Osteoblast (primary cell): ENCODE measurements at regions not wholly inside any gene's neighbourhood (a gene's known extent, or its start where the extent isn't known, plus 50 kb on each side); places are given as distances from the start of the nearest gene placed in this dataset.

Experiments
- DNase-seq: peaks from one replicate; pipeline ENCODE4 v3.0.0; 2011; ENCODE audit warnings: low spot score, mixed read lengths; ENCODE audit not compliant: insufficient read length; ENCODE audit errors: missing footprints
- H2AFZ ChIP-seq: 2 replicates; pipeline ENCODE4 v1.6.0; 2011; ENCODE audit warnings: mild to moderate bottlenecking, low read length
- H3K27ac ChIP-seq: 2 replicates; pipeline ENCODE4 v1.5.1; 2011; ENCODE audit warnings: mild to moderate bottlenecking, low read depth, low read length, moderate library complexity
- H3K27me3 ChIP-seq: 2 replicates; pipeline ENCODE4 v1.6.0; 2012; ENCODE audit warnings: mild to moderate bottlenecking, control low read depth, inconsistent platforms, low read length, moderate library complexity; ENCODE audit not compliant: insufficient read depth
- H3K36me3 ChIP-seq: 2 replicates; pipeline ENCODE4 v1.5.1; 2011; ENCODE audit warnings: mild to moderate bottlenecking, low read length, control low read depth, moderate library complexity; ENCODE audit not compliant: insufficient read depth
- H3K4me1 ChIP-seq: 2 replicates; pipeline ENCODE4 v1.5.1; 2011; ENCODE audit warnings: mild to moderate bottlenecking, low read length, control low read depth, moderate library complexity; ENCODE audit not compliant: insufficient read depth
- H3K4me2 ChIP-seq: 2 replicates; pipeline ENCODE4 v1.6.0; 2011; ENCODE audit warnings: mild to moderate bottlenecking, low read length; ENCODE audit not compliant: insufficient read depth
- H3K4me3 ChIP-seq: fragments of 200-600 bp; sonication (generic); 3 replicates; pipeline ENCODE4 v1.5.1; 2012; ENCODE audit warnings: mild to moderate bottlenecking, low read length, inconsistent platforms; ENCODE audit not compliant: insufficient read depth
- H3K79me2 ChIP-seq: 2 replicates; pipeline ENCODE4 v1.6.0; 2012; ENCODE audit warnings: mild to moderate bottlenecking, low read length, control low read depth, inconsistent platforms; ENCODE audit not compliant: insufficient read depth
- H3K9me3 ChIP-seq: 2 replicates; pipeline ENCODE4 v1.5.1; 2011; ENCODE audit warnings: low read depth, low read length, control low read depth
- H4K20me1 ChIP-seq: 2 replicates; pipeline ENCODE4 v1.6.0; 2012; ENCODE audit warnings: mild to moderate bottlenecking, low read length, control low read depth; ENCODE audit not compliant: insufficient read depth
- CTCF ChIP-seq: IDR thresholded peaks from 2 replicates; pipeline ENCODE4 v1.5.1; 2011; ENCODE audit warnings: mild to moderate bottlenecking, low read depth, low read length, moderate library complexity; ENCODE audit errors: extremely low read depth

- Histone ChIP-seq H3K4me3 (no peak overlapping the region), H3K36me3 (no peaks in the 10 kb centered on the region), H3K27me3 (no peaks in the 10 kb centered on the region), H3K79me2 (no peaks in the 10 kb centered on the region), H3K9me3 (no peaks in the 10 kb centered on the region), H3K27ac (no peak overlapping the region), H3K4me2 (no peak overlapping the region), H2AFZ (no peak overlapping the region), H4K20me1 (no peaks in the 10 kb centered on the region), H3K4me1 (peaks cover 16% of the 10 kb centered on the region)
- TF ChIP-seq CTCF: no peak
- no peak for DNase-seq
Measured at GRCh38 chr2:67802291-67802690, 260.5 kb downstream of the C1D start.

GRCh38 chr2:67802824-67803223 is 260.0 kb downstream of the C1D start:
- H2AFZ ChIP-seq: no peak overlapping the region
- H3K4me3 ChIP-seq: no peak overlapping the region
- H3K4me2 ChIP-seq: no peak overlapping the region
- no peaks in the 10 kb centered on the region for H3K79me2 ChIP-seq
- no peak overlapping the region for H3K27ac ChIP-seq
- no peak for TF ChIP-seq CTCF
- H3K9me3 ChIP-seq: no peaks in the 10 kb centered on the region
- no peak for DNase-seq
- H3K36me3 ChIP-seq: no peaks in the 10 kb centered on the region
- H3K4me1 ChIP-seq: peaks cover 11% of the 10 kb centered on the region
- no peaks in the 10 kb centered on the region for H3K27me3 ChIP-seq
- no peaks in the 10 kb centered on the region for H4K20me1 ChIP-seq

DNA sequence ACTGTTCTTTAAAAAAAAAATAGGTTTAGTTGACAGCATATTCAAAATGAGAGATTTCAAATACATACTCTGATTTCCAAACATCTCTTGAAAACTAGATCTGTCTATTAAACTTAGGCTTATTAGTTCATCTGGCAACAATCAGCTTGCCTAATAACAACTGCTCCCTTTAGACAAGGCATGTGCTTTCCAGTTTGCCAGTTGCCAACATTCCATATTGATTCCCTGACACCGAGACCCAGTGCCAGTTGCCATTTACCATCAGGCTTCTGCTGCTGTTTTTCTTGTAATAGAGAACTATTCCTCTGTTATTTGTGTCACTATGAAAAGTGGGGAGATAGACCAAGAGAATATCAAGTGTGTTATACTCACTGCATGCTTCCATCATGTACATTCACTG is 256.0 kb downstream of the C1D start:
- Histone ChIP-seq H3K4me1 (no peaks in the 10 kb centered on the region), H2AFZ (no peak overlapping the region), H3K4me3 (no peak overlapping the region), H4K20me1 (no peaks in the 10 kb centered on the region), H3K9me3 (no peaks in the 10 kb centered on the region), H3K36me3 (no peaks in the 10 kb centered on the region), H3K79me2 (no peaks in the 10 kb centered on the region), H3K4me2 (no peak overlapping the region), H3K27me3 (no peaks in the 10 kb centered on the region), H3K27ac (no peak overlapping the region)
- DNase-seq: no peak
- no peak for TF ChIP-seq CTCF

DNA sequence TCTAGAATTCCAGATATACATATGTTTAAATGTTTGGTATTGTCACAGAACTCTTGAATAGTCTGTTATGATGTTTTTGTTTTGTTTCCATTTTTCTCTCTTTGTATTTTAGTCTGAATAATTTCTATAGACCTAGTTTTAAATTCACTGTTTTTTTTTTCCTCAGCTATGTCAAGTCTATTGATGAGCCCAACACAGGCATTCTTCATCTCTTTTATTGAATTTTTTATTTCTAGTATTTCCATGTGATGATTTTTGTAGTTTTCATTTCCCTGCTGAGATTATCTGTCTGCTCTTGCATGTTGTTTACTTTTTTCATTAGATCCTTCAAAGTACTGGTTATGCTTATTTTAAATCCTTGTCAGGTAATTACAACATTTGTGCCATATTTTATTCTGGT is 254.7 kb downstream of the C1D start:
- Histone ChIP-seq H2AFZ (no peak overlapping the region), H3K27ac (no peak overlapping the region), H3K79me2 (no peaks in the 10 kb centered on the region), H4K20me1 (no peaks in the 10 kb centered on the region), H3K4me3 (no peak overlapping the region), H3K9me3 (no peaks in the 10 kb centered on the region), H3K36me3 (no peaks in the 10 kb centered on the region), H3K27me3 (no peaks in the 10 kb centered on the region), H3K4me1 (no peaks in the 10 kb centered on the region), H3K4me2 (no peak overlapping the region)
- TF ChIP-seq CTCF: no peak
- no peak for DNase-seq
